ENCODE measurements at regions not wholly inside any gene's neighbourhood (a gene's known extent, or its start where the extent isn't known, plus 50 kb on each side); places are given as distances from the start of the nearest gene placed in this dataset.

DNA sequence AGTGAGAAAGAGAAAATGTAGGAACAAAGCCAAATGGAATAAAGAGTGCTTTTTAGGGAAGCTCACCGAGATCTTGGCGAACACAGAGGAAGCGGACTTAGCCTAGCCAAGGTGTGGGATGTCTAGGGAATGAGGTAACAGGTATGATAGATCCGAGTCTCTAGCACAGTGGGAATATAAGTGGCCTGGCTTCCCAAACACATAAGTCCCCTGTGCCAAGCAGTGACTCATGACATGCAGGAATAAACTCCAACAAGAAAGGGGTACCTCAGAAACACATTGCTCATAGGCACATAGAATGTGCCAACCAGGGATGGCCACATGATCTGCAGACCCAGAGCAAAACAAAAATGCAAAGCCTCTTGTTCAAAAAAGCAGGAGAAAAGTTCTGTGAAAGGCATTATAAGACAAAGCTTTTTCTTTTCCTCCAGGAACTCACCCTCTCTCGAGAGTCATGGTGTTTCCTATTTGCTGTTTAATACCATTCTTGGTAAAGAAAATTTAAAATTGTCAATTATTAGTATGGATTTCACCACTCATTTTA is 542.5 kb downstream of the GATA3 start:
- no peak for DNase-seq (ENCODE audit: low read depth in 1 of 2, low spot score in 1 of 2)
- no peak overlapping the region for H3K27ac ChIP-seq
- H3K36me3 ChIP-seq = no peaks in the 10 kb centered on the region
- no peak overlapping the region for H3K4me3 ChIP-seq
- H3K4me1 ChIP-seq (ENCODE audit: low read depth) = no peaks in the 10 kb centered on the region
- no peaks in the 10 kb centered on the region for H3K9me3 ChIP-seq (ENCODE audit: low read depth)
- no peaks in the 10 kb centered on the region for H3K27me3 ChIP-seq
- TF ChIP-seq, protein P1, sequence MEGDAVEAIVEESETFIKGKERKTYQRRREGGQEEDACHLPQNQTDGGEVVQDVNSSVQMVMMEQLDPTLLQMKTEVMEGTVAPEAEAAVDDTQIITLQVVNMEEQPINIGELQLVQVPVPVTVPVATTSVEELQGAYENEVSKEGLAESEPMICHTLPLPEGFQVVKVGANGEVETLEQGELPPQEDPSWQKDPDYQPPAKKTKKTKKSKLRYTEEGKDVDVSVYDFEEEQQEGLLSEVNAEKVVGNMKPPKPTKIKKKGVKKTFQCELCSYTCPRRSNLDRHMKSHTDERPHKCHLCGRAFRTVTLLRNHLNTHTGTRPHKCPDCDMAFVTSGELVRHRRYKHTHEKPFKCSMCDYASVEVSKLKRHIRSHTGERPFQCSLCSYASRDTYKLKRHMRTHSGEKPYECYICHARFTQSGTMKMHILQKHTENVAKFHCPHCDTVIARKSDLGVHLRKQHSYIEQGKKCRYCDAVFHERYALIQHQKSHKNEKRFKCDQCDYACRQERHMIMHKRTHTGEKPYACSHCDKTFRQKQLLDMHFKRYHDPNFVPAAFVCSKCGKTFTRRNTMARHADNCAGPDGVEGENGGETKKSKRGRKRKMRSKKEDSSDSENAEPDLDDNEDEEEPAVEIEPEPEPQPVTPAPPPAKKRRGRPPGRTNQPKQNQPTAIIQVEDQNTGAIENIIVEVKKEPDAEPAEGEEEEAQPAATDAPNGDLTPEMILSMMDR (IDR thresholded peaks at IDR 0.05; ENCODE audit: low read depth, low read length) = no peak

DNA sequence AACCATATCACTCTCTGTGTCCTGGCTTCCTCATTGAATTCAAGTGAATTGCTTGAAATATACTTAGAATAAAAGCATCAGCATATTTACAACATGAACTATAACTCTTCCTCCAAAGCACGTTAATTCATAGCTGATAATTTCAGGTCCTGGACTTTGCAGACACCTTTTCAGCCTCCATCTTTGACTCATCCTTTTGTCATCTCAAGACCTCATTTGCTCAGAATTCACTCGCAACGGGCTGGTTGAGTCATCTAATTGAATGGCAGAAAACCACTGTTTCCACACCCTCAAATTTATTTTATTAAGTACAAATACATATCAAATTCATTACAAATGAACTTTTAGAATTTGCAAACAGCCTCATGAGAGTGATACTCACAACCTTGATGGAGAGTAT is 545.7 kb downstream of the GATA3 start:
- TF ChIP-seq, protein P1 (IDR thresholded peaks at IDR 0.05; ENCODE audit: low read depth, low read length) = no peak
- Histone ChIP-seq H3K27me3 (no peaks in the 10 kb centered on the region), H3K36me3 (no peaks in the 10 kb centered on the region), H3K27ac (no peak overlapping the region), H3K9me3 (ENCODE audit: low read depth) (no peaks in the 10 kb centered on the region), H3K4me1 (ENCODE audit: low read depth) (no peaks in the 10 kb centered on the region), H3K4me3 (no peak overlapping the region)
- no peak for DNase-seq (ENCODE audit: low read depth in 1 of 2, low spot score in 1 of 2)

DNA sequence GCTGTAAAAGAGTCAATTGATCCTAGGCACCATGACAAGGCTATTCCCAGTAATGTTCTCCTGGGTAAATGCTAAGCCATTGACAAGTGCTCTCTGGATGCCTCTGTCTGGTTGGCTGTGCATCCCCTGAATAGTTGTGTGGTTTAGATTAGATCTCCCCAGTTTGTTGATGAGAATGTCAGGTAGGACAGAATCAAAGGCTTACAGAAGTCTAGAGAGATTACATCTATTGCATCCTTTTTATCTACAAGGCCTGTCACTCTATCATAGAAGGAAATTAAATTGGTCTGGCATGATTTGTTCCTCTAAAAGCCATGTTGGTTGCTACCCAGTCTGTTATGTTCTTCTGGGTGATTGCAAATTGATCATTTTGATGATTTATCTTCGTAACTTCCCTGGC is 548.3 kb downstream of the GATA3 start:
- Histone ChIP-seq H3K27me3 (no peaks in the 10 kb centered on the region), H3K36me3 (no peaks in the 10 kb centered on the region), H3K9me3 (ENCODE audit: low read depth) (no peaks in the 10 kb centered on the region), H3K27ac (no peak overlapping the region), H3K4me1 (ENCODE audit: low read depth) (no peaks in the 10 kb centered on the region), H3K4me3 (no peak overlapping the region)
- DNase-seq (ENCODE audit: low read depth in 1 of 2, low spot score in 1 of 2) = no peak
- TF ChIP-seq, protein P1 (IDR thresholded peaks at IDR 0.05; ENCODE audit: low read depth, low read length) = no peak

DNA sequence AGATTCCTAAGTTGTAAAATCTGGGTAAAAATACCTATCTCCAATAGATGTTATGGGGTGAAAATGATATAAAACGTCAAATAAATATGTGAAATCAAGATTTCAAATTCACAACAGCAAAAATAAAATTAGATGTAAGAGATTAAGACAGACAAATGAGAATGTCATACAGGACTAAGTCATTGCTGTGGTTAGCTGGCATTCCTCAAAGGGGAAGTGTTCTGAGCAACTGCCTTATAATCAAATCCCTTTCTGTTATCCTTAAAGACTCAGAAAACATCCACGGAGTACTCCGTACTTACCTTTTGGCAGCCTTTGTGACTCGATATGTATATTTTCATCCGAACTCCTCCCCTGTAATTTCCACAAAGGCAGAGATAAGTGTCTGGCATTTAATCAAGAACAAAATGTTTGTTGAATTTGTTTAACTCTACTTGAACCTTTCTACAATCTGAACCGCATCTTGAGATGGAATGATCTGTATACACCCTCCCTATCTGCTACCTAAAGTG is 559.6 kb downstream of the GATA3 start:
- no peak for DNase-seq (ENCODE audit: low read depth in 1 of 2, low spot score in 1 of 2)
- no peaks in the 10 kb centered on the region for H3K9me3 ChIP-seq (ENCODE audit: low read depth)
- H3K27me3 ChIP-seq = no peaks in the 10 kb centered on the region
- no peak overlapping the region for H3K4me3 ChIP-seq
- H3K36me3 ChIP-seq = no peaks in the 10 kb centered on the region
- no peaks in the 10 kb centered on the region for H3K4me1 ChIP-seq (ENCODE audit: low read depth)
- TF ChIP-seq, protein P1 (IDR thresholded peaks at IDR 0.05; ENCODE audit: low read depth, low read length) = no peak
- H3K27ac ChIP-seq = no peak overlapping the region

DNA sequence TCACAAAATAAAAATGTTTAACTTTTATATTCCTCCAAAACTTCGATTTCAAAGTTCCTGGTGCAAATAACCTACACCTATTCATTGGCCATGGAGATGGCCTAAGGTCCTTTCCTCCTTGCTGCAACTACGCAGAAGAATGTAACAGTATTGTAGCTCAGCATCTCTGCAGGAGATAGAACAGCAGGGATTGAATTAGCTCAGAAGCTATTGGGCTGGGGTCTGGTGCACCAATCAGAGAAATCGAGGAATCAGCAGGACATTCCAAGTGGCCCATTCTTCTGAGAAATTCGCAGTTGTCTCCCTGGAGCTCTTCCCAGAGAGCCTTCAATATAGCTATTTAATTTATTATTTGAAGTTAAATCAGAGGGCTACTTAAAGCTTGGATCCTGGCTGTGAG is 560.6 kb downstream of the GATA3 start:
- Histone ChIP-seq H3K9me3 (ENCODE audit: low read depth) (no peaks in the 10 kb centered on the region), H3K27ac (no peak overlapping the region), H3K4me1 (ENCODE audit: low read depth) (no peaks in the 10 kb centered on the region), H3K36me3 (no peaks in the 10 kb centered on the region), H3K27me3 (no peaks in the 10 kb centered on the region), H3K4me3 (no peak overlapping the region)
- DNase-seq (ENCODE audit: low read depth in 1 of 2, low spot score in 1 of 2) = no peak
- TF ChIP-seq, protein P1 (IDR thresholded peaks at IDR 0.05; ENCODE audit: low read depth, low read length) = no peak
